H1 (cell line): ENCODE measurements at regions not wholly inside any gene's neighbourhood (a gene's known extent, or its start where the extent isn't known, plus 50 kb on each side); places are given as distances from the start of the nearest gene placed in this dataset.

Source experiments
- CTCF ChIA-PET: fragments of 300-600 bp; sonication (Branson Sonifier 250); formaldehyde crosslinking; loops from one replicate; lab custom pipeline; 2021; ENCODE audit not compliant: partially characterized antibody; lab: Charles Lee
- POLR2A ChIA-PET: fragments of 300-600 bp; sonication (Branson Sonifier 250); formaldehyde crosslinking; loops from one replicate; lab custom pipeline; 2021; ENCODE audit warnings: inconsistent platforms; ENCODE audit not compliant: partially characterized antibody; lab: Charles Lee
- DNase-seq, 2 experiments: peaks; one replicate each; pipeline versions ENCODE4 v3.0.0 to v3.0.0-alpha.2; 2010 to 2022; ENCODE audit warnings: low spot score in 2 of 2, low read depth in 1 of 2, mixed read lengths in 1 of 2
- FAIRE-seq: peaks from 2 replicates; lab custom pipeline; 2011; peaks lifted over from hg19 to GRCh38; lab: Jason Lieb, UNC
- H2AFZ ChIP-seq: 2 replicates; pipeline ENCODE4 v1.8.1; 2012; ENCODE audit warnings: low read length, inconsistent platforms
- H2AK5ac ChIP-seq: 2 replicates; pipeline ENCODE4 v1.6.1; 2013; ENCODE audit warnings: low read depth, low read length
- H2BK120ac ChIP-seq: replicated peaks from 2 replicates; pipeline ENCODE3; 2013; ENCODE audit warnings: low read depth, low read length, inconsistent platforms
- H2BK12ac ChIP-seq: 2 replicates; pipeline ENCODE4 v1.6.1; 2013; ENCODE audit warnings: low read depth, low read length
- H2BK15ac ChIP-seq: 2 replicates; pipeline ENCODE4 v1.6.1; 2013; ENCODE audit warnings: low read length
- H2BK20ac ChIP-seq: 2 replicates; pipeline ENCODE4 v1.6.1; 2013; ENCODE audit warnings: low read length
- H2BK5ac ChIP-seq: 2 replicates; pipeline ENCODE4 v1.6.1; 2013; ENCODE audit warnings: low read depth, low read length
- H3K14ac ChIP-seq: 2 replicates; pipeline ENCODE4 v1.6.1; 2013; ENCODE audit warnings: inconsistent platforms; ENCODE audit not compliant: insufficient read length
- H3K18ac ChIP-seq: 2 replicates; pipeline ENCODE4 v1.6.1; 2013; ENCODE audit warnings: low read length; ENCODE audit errors: extremely low read depth
- H3K23ac ChIP-seq: 2 replicates; pipeline ENCODE4 v1.6.1; 2013; ENCODE audit warnings: inconsistent platforms; ENCODE audit not compliant: insufficient read length
- H3K23me2 ChIP-seq: 2 replicates; pipeline ENCODE4 v1.6.1; 2013; ENCODE audit warnings: low read depth, low read length
- H3K27ac ChIP-seq: 2 replicates; pipeline ENCODE4 v1.6.1; 2011; ENCODE audit warnings: low read depth, low read length, inconsistent platforms
- H3K27me3 ChIP-seq, 4 experiments: replicated peaks in 1 of 4; 1 replicate in 1 of 4; 2 replicates in 3 of 4; pipeline versions ENCODE4 v1.6.1 to v1.8.1; 2011 to 2013; ENCODE audit warnings: low read length in 3 of 4, mild to moderate bottlenecking in 3 of 4, inconsistent platforms in 2 of 4, mixed read lengths in 2 of 4, moderate library complexity in 1 of 4; ENCODE audit not compliant: control insufficient read depth in 3 of 4, insufficient read depth in 3 of 4; ENCODE audit errors: extremely low read depth in 1 of 4
- H3K36me3 ChIP-seq, 4 experiments: 2 replicates each; pipeline versions ENCODE4 v1.6.1 to v1.8.1; 2011 to 2013; ENCODE audit warnings: mild to moderate bottlenecking in 4 of 4, low read length in 3 of 4, moderate library complexity in 2 of 4, control low read depth in 1 of 4, inconsistent platforms in 1 of 4; ENCODE audit not compliant: insufficient read depth in 4 of 4, control insufficient read depth in 2 of 4
- H3K4ac ChIP-seq: replicated peaks from 2 replicates; pipeline ENCODE3; 2013; ENCODE audit warnings: low read length, low read depth, mixed read lengths, inconsistent platforms; ENCODE audit not compliant: insufficient read length
- H3K4me1 ChIP-seq, 4 experiments: replicated peaks in 1 of 4; 1 replicate in 1 of 4; 2 replicates in 3 of 4; pipeline versions ENCODE4 v1.6.1 to v1.8.1; 2011 to 2013; ENCODE audit warnings: low read length in 3 of 4, inconsistent platforms in 2 of 4, mixed read lengths in 1 of 4; ENCODE audit not compliant: insufficient read depth in 4 of 4, control insufficient read depth in 3 of 4
- H3K4me2 ChIP-seq, 2 experiments: 2 replicates each; pipeline versions ENCODE4 v1.6.1 to v1.8.1; 2011 to 2013; ENCODE audit warnings: low read depth in 2 of 2, low read length in 2 of 2, control low read depth in 1 of 2, inconsistent platforms in 1 of 2, mild to moderate bottlenecking in 1 of 2; ENCODE audit not compliant: insufficient read depth in 1 of 2
- H3K4me3 ChIP-seq, 4 experiments: fragments of 200-600, 300-600 bp in 1 of 4; sonication (generic), shearing (Covaris generic), sonication (Bioruptor Twin) in 1 of 4; 2 replicates each; pipeline versions ENCODE4 v1.5.1 to v1.8.1; 2011 to 2016; ENCODE audit warnings: low read length in 4 of 4, low read depth in 3 of 4, control low read depth in 2 of 4, inconsistent platforms in 2 of 4, mild to moderate bottlenecking in 2 of 4, mixed read lengths in 1 of 4, moderate library complexity in 1 of 4; ENCODE audit not compliant: insufficient read depth in 2 of 4; ENCODE audit errors: extremely low read depth in 1 of 4
- H3K56ac ChIP-seq: replicated peaks from 2 replicates; pipeline ENCODE3; 2013; ENCODE audit warnings: low read depth, mild to moderate bottlenecking, mixed read lengths, low read length, inconsistent platforms; ENCODE audit not compliant: insufficient read length
- H3K79me1 ChIP-seq: 2 replicates; pipeline ENCODE4 v1.6.1; 2013; ENCODE audit warnings: low read depth, low read length, control low read depth
- H3K79me2 ChIP-seq, 2 experiments: 2 replicates each; pipeline versions ENCODE4 v1.6.1 to v1.8.1; 2012 to 2013; ENCODE audit warnings: low read length in 2 of 2, mild to moderate bottlenecking in 2 of 2, inconsistent platforms in 1 of 2; ENCODE audit not compliant: insufficient read depth in 2 of 2, control insufficient read depth in 1 of 2
- H3K9ac ChIP-seq, 4 experiments: replicated peaks in 1 of 4; 1 replicate in 1 of 4; 2 replicates in 3 of 4; pipeline versions ENCODE4 v1.6.1 to v1.8.1; 2011 to 2013; ENCODE audit warnings: low read depth in 3 of 4, low read length in 3 of 4, control low read depth in 2 of 4, mild to moderate bottlenecking in 2 of 4, moderate library complexity in 2 of 4, inconsistent platforms in 1 of 4; ENCODE audit errors: extremely low read depth in 1 of 4
- H3K9me3 ChIP-seq, 2 experiments: 2 replicates each; pipeline versions ENCODE4 v1.6.1 to v1.8.1; 2012 to 2013; ENCODE audit warnings: mild to moderate bottlenecking in 2 of 2, moderate library complexity in 2 of 2, control low read depth in 1 of 2, inconsistent platforms in 1 of 2, low read depth in 1 of 2, low read length in 1 of 2, mixed read lengths in 1 of 2; ENCODE audit not compliant: insufficient read depth in 2 of 2
- H4K20me1 ChIP-seq, 2 experiments: replicated peaks in 1 of 2; 2 replicates each; pipeline versions ENCODE3 to v1.8.1; 2011 to 2013; ENCODE audit warnings: inconsistent platforms in 2 of 2, low read length in 2 of 2, mild to moderate bottlenecking in 1 of 2; ENCODE audit not compliant: insufficient read depth in 2 of 2, control insufficient read depth in 1 of 2
- H4K5ac ChIP-seq: 2 replicates; pipeline ENCODE4 v1.6.1; 2013; ENCODE audit warnings: low read length, low read depth, mixed read lengths, inconsistent platforms; ENCODE audit not compliant: insufficient read length
- H4K8ac ChIP-seq: 2 replicates; pipeline ENCODE4 v1.8.0; 2013; ENCODE audit warnings: mild to moderate bottlenecking, moderate library complexity, low read length, inconsistent platforms; ENCODE audit not compliant: insufficient read depth; ENCODE audit errors: extremely low read depth
- H4K91ac ChIP-seq: replicated peaks from 2 replicates; pipeline ENCODE3; 2013; ENCODE audit warnings: low read length, mixed read lengths, inconsistent platforms; ENCODE audit not compliant: insufficient read length
- CBX5 ChIP-seq: fragments of 300-800, 300-1000 bp; sonication (generic); IDR thresholded peaks from 2 replicates; pipeline ENCODE4 v1.7.1; 2016; ENCODE audit warnings: antibody characterized with exemption, low read length, low read depth
- CBX8 ChIP-seq: fragments of 300-800, 300-1000 bp; sonication (generic); IDR thresholded peaks from 2 replicates; pipeline ENCODE4 v1.7.1; 2016; ENCODE audit warnings: low read depth, low read length, borderline replicate concordance
- CHD1 ChIP-seq: IDR thresholded peaks from 2 replicates; pipeline ENCODE4 v1.6.1; 2012; ENCODE audit warnings: low read depth, low read length, improper control_type of control experiment
- EP300 ChIP-seq, 2 experiments: IDR thresholded peaks; 1 replicate in 1 of 2; 2 replicates in 1 of 2; pipeline ENCODE4 v1.6.1; 2011 to 2012; ENCODE audit warnings: low read depth in 2 of 2, low read length in 2 of 2, mild to moderate bottlenecking in 2 of 2, borderline replicate concordance in 1 of 2, inconsistent platforms in 1 of 2, moderate library complexity in 1 of 2
- FOSL1 ChIP-seq: IDR thresholded peaks from 2 replicates; pipeline ENCODE4 v1.6.1; 2011; ENCODE audit warnings: mild to moderate bottlenecking, low read depth, low read length, moderate library complexity; ENCODE audit not compliant: insufficient read depth
- MAFK ChIP-seq: IDR thresholded peaks from 2 replicates; pipeline ENCODE4 v1.6.1; 2012; ENCODE audit warnings: low read depth, mild to moderate bottlenecking, improper control_type of control experiment, low read length
- RAD21 ChIP-seq, 2 experiments: IDR thresholded peaks in 1 of 2; conservative IDR thresholded peaks in 1 of 2; 2 replicates each; pipeline ENCODE4 v1.6.1; 2011; ENCODE audit warnings: low read depth in 2 of 2, low read length in 2 of 2, improper control_type of control experiment in 1 of 2, inconsistent platforms in 1 of 2, mild to moderate bottlenecking in 1 of 2, moderate library complexity in 1 of 2
- SAP30 ChIP-seq: fragments of 300-600 bp; sonication (generic); IDR thresholded peaks from 2 replicates; pipeline ENCODE4 v1.7.1; 2012; ENCODE audit warnings: low read length, moderate library complexity, mild to moderate bottlenecking, inconsistent platforms; ENCODE audit not compliant: insufficient read depth, insufficient replicate concordance
- SP1 ChIP-seq: IDR thresholded peaks from 2 replicates; pipeline ENCODE4 v1.6.1; 2011; ENCODE audit warnings: low read depth, low read length
- USF2 ChIP-seq: IDR thresholded peaks from 2 replicates; pipeline ENCODE4 v1.6.1; 2011; ENCODE audit warnings: low read length, improper control_type of control experiment
- WGBS, 2 experiments: shearing (Covaris generic) in 1 of 2; methylation state at CpG; one replicate each; pipeline versions ENCODE4 v1.1.6 to v1.1.7; 2013 to 2015; ENCODE audit warnings: low lambda C conversion rate in 2 of 2, mixed read lengths in 2 of 2, inconsistent platforms in 1 of 2, low coverage in 1 of 2, missing lambda C conversion rate in 1 of 2; ENCODE audit not compliant: insufficient replicate concordance in 2 of 2, insufficient coverage in 1 of 2, insufficient read length in 1 of 2; ENCODE audit errors: extremely low coverage in 1 of 2, missing lambda C conversion rate in 1 of 2; 5-methylcytosine and 5-hydroxymethylcytosine counted together

DNA sequence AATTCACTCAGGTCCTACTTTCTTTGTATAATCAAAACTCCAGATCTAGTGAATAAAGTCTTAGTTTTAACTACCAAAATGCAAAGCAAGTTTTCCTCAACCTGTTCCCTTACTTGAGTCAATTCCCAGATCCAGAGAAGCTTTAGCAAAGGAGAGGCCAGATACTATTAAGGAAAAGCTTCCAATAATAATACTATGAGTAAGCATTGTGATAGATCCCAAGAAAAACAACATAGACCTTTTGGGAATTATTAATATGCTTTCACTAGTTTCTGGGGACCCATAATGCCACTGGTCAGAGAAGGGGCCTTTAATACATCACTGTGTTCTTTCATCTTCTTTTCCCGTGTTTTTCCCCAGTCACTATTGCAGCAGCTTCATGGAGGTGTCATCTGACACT is 339.9 kb upstream of the CDIN1 start:
- no peak for FAIRE-seq
- no peak overlapping the region for H2BK12ac ChIP-seq
- no peak overlapping the region for H4K5ac ChIP-seq
- H2BK20ac ChIP-seq, result no peak overlapping the region
- H3K56ac ChIP-seq, result no peak overlapping the region
- no peak overlapping the region for H4K8ac ChIP-seq
- no peak overlapping the region for H3K27ac ChIP-seq
- no peak overlapping the region for H2AFZ ChIP-seq
- no peaks in the 10 kb centered on the region for H3K79me1 ChIP-seq
- TF ChIP-seq EP300 (IDR thresholded peaks at IDR 0.05; ENCODE audit: borderline replicate concordance in 1 of 2, low read depth in 2 of 2, low read length in 2 of 2) (no peak), SAP30 (no peak), CBX8 (no peak), FOSL1 (no peak), CHD1 (no peak), CBX5 (no peak), SP1 (no peak), USF2 (no peak), RAD21 (IDR thresholded peaks at IDR 0.05 in 1 of 2, conservative IDR thresholded peaks at IDR 0.05 in 1 of 2; ENCODE audit: low read depth in 2 of 2, low read length in 2 of 2) (no peak), MAFK (no peak)
- TF ChIP-seq, all 59 proteins: peak for 0
- Histone ChIP-seq H3K23me2 (no peaks in the 10 kb centered on the region), H4K91ac (no peak overlapping the region), H3K9me3 (no peaks in the 10 kb centered on the region), H2BK15ac (no peak overlapping the region), H2BK5ac (no peak overlapping the region), H3K23ac (no peak overlapping the region), H3K9ac (no peak overlapping the region), H2AK5ac (no peak overlapping the region), H3K27me3 (no peaks in the 10 kb centered on the region), H3K18ac (no peak overlapping the region), H4K20me1 (no peaks in the 10 kb centered on the region), H3K36me3 (no peaks in the 10 kb centered on the region), H3K4me3 (no peak overlapping the region), H3K79me2 (no peaks in the 10 kb centered on the region), H2BK120ac (no peak overlapping the region), H3K14ac (no peak overlapping the region), H3K4ac (no peak overlapping the region), H3K4me2 (no peak overlapping the region), H3K4me1 (no peaks in the 10 kb centered on the region)
- ChIA-PET CTCF (no interaction called here), POLR2A (no interaction called here)
- DNase-seq, result no peak
- WGBS, 2 experiments, result 80% methylated on average over 1 of the region's 1 CpG; no CpG with 5 or more reads in 1 of the 2 experiments
